ENCODE measurements at regions not wholly inside any gene's neighbourhood (a gene's known extent, or its start where the extent isn't known, plus 50 kb on each side); places are given as distances from the start of the nearest gene placed in this dataset.
"Not testable (repeated sequence)": the region's sequence is repeated elsewhere in the genome, so short reads cannot be mapped to it uniquely, and the experiment has no call there.

- DNase-seq (ENCODE audit: low spot score), result no peak
Observed at GRCh38 chr4:45482346-45482745, 641.5 kb downstream of the GABRG1 start.

GRCh38 chr4:45477311-45477733 lies 646.5 kb downstream of the GABRG1 start:
- DNase-seq (ENCODE audit: low spot score), result no peak

GRCh38 chr4:45475548-45475947 lies 648.3 kb downstream of the GABRG1 start:
- DNase-seq (ENCODE audit: low spot score), result no peak

GRCh38 chr4:45472490-45472889 lies 651.4 kb downstream of the GABRG1 start:
- no peak for DNase-seq (ENCODE audit: low spot score)

GRCh38 chr4:45471335-45471734 lies 652.5 kb downstream of the GABRG1 start:
- DNase-seq (ENCODE audit: low spot score), result no peak

- DNase-seq (ENCODE audit: low spot score), result no peak
Observed at GRCh38 chr4:45467157-45467556, 656.7 kb downstream of the GABRG1 start.

- not testable (repeated sequence) for DNase-seq (ENCODE audit: low spot score)
Observed at GRCh38 chr4:45460157-45460556, 663.7 kb downstream of the GABRG1 start.

- no peak for DNase-seq (ENCODE audit: low spot score)
Observed at GRCh38 chr4:45455217-45455616, 668.6 kb downstream of the GABRG1 start.

GRCh38 chr4:45453258-45453853 lies 670.5 kb downstream of the GABRG1 start:
- peak; percentile 8 for DNase-seq (ENCODE audit: low spot score)

GRCh38 chr4:45442466-45442865 lies 681.4 kb downstream of the GABRG1 start:
- DNase-seq (ENCODE audit: low spot score), result no peak

- no peak for DNase-seq (ENCODE audit: low spot score)
Observed at GRCh38 chr4:45438047-45438446, 685.8 kb downstream of the GABRG1 start.

- DNase-seq (ENCODE audit: low spot score), result no peak
Observed at GRCh38 chr4:45437381-45437780, 686.5 kb downstream of the GABRG1 start.

- DNase-seq (ENCODE audit: low spot score), result no peak
Observed at GRCh38 chr4:45425135-45425534, 698.7 kb downstream of the GABRG1 start.

- no peak for DNase-seq (ENCODE audit: low spot score)
Observed at GRCh38 chr4:45423896-45424295, 697.5 kb upstream of the GNPDA2 start.

GRCh38 chr4:45420091-45420674 lies 693.8 kb upstream of the GNPDA2 start:
- DNase-seq (ENCODE audit: low spot score), result not testable (repeated sequence)

GRCh38 chr4:45410701-45411210 lies 684.4 kb upstream of the GNPDA2 start:
- no peak for DNase-seq (ENCODE audit: low spot score)

- DNase-seq (ENCODE audit: low spot score), result no peak
Observed at GRCh38 chr4:45409536-45409935, 683.2 kb upstream of the GNPDA2 start.

- no peak for DNase-seq (ENCODE audit: low spot score)
Observed at GRCh38 chr4:45408996-45409395, 682.6 kb upstream of the GNPDA2 start.

GRCh38 chr4:45399116-45399515 lies 672.8 kb upstream of the GNPDA2 start:
- no peak for DNase-seq (ENCODE audit: low spot score)

GRCh38 chr4:45385306-45385705 lies 659.0 kb upstream of the GNPDA2 start:
- no peak for DNase-seq (ENCODE audit: low spot score)

- no peak for DNase-seq (ENCODE audit: low spot score)
Observed at GRCh38 chr4:45370408-45370807, 644.1 kb upstream of the GNPDA2 start.

- no peak for DNase-seq (ENCODE audit: low spot score)
Observed at GRCh38 chr4:45368832-45369231, 642.5 kb upstream of the GNPDA2 start.

- no peak for DNase-seq (ENCODE audit: low spot score)
Observed at GRCh38 chr4:45363931-45364330, 637.6 kb upstream of the GNPDA2 start.

All from HuH-7.5 (cell line).